NCI-H446 (cell line): ENCODE measurements at regions not wholly inside any gene's neighbourhood (a gene's known extent, or its start where the extent isn't known, plus 50 kb on each side); places are given as distances from the start of the nearest gene placed in this dataset.

Source experiments
- DNase-seq, 2 experiments: peaks; one replicate each; lab custom pipeline; 2025; lab: John Stamatoyannopoulos, UW

- no peak for DNase-seq
Observed at GRCh38 chr1:47554082-47554481, 116.2 kb downstream of the FOXD2 start.

- DNase-seq = no peak
Observed at GRCh38 chr1:47554901-47555300, 117.1 kb downstream of the FOXD2 start.

GRCh38 chr1:47555306-47555705 lies 117.5 kb downstream of the FOXD2 start:
- no peak for DNase-seq

GRCh38 chr1:47555841-47556560 lies 118.2 kb downstream of the FOXD2 start:
- DNase-seq = no peak

- DNase-seq = no peak
Observed at GRCh38 chr1:47557066-47557465, 119.2 kb downstream of the FOXD2 start.

- no peak for DNase-seq
Observed at GRCh38 chr1:47558601-47559593, 121.1 kb downstream of the FOXD2 start.

GRCh38 chr1:47559944-47560695 lies 122.3 kb downstream of the FOXD2 start:
- no peak for DNase-seq

- no peak for DNase-seq
Observed at GRCh38 chr1:47561523-47562007, 123.7 kb downstream of the FOXD2 start.

- no peak for DNase-seq
Observed at GRCh38 chr1:47562147-47562546, 124.3 kb downstream of the FOXD2 start.

GRCh38 chr1:47562799-47563198 lies 125.0 kb downstream of the FOXD2 start:
- no peak for DNase-seq

- no peak for DNase-seq
Observed at GRCh38 chr1:47563201-47563600, 125.4 kb downstream of the FOXD2 start.

GRCh38 chr1:47564570-47564969 lies 126.7 kb downstream of the FOXD2 start:
- DNase-seq = no peak

- DNase-seq = no peak
Observed at GRCh38 chr1:47565092-47565491, 127.2 kb downstream of the FOXD2 start.

GRCh38 chr1:47565676-47566075 lies 127.8 kb downstream of the FOXD2 start:
- DNase-seq = no peak

GRCh38 chr1:47568763-47569162 lies 130.9 kb downstream of the FOXD2 start:
- no peak for DNase-seq

GRCh38 chr1:47569261-47569660 lies 131.4 kb downstream of the FOXD2 start:
- no peak for DNase-seq

GRCh38 chr1:47569681-47570470 lies 132.0 kb downstream of the FOXD2 start:
- no peak for DNase-seq

GRCh38 chr1:47571161-47571560 lies 133.3 kb downstream of the FOXD2 start:
- no peak for DNase-seq

- no peak for DNase-seq
Observed at GRCh38 chr1:47571952-47572351, 134.1 kb downstream of the FOXD2 start.

- DNase-seq = no peak
Observed at GRCh38 chr1:47572731-47573430, 135.0 kb downstream of the FOXD2 start.
